ENCODE measurements at regions not wholly inside any gene's neighbourhood (a gene's known extent, or its start where the extent isn't known, plus 50 kb on each side); places are given as distances from the start of the nearest gene placed in this dataset.
"Not testable (repeated sequence)": the region's sequence is repeated elsewhere in the genome, so short reads cannot be mapped to it uniquely, and the experiment has no call there.

DNA sequence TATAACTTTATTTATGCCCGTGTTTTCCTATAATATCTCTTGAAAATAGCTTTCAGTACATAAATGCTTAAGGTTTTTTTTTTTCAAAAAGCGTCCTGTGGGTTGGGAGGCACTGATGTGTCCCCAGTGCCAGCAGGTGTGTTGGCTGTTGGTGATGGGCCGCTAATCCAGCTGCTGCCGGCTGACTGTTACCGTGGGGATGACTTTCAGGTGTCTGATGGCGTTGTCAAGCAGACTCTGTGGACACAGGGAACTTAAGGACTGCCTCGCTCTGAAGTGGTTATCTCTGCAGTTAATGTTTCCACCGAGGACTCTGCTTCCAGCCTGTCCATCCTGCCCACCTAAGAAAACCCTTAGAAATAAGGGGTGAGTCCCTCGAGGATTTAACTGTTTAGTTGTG is 94.5 kb downstream of the ANKRD10 start:
- no peak overlapping the region for H3K4me3 ChIP-seq (replicated peaks in 1 of 4; ENCODE audit: control extremely low read depth in 1 of 4, insufficient read depth in 1 of 4, low read depth in 3 of 4, low read length in 4 of 4)
- H3K27ac ChIP-seq (ENCODE audit: insufficient read depth, low read length): no peak overlapping the region
- no peaks in the 10 kb centered on the region for H3K9me3 ChIP-seq (ENCODE audit: control insufficient read depth, insufficient read depth, low read depth, low read length)
- no peak for DNase-seq (ENCODE audit: low read depth in 2 of 2)
- H4K20me1 ChIP-seq (ENCODE audit: control insufficient read depth, extremely low read depth, insufficient read depth, low read length): no peaks in the 10 kb centered on the region
- peaks cover 2% of the 10 kb centered on the region for H3K4me1 ChIP-seq (ENCODE audit: control insufficient read depth, extremely low read depth, insufficient read depth, low read length)
- TF ChIP-seq, protein P1, sequence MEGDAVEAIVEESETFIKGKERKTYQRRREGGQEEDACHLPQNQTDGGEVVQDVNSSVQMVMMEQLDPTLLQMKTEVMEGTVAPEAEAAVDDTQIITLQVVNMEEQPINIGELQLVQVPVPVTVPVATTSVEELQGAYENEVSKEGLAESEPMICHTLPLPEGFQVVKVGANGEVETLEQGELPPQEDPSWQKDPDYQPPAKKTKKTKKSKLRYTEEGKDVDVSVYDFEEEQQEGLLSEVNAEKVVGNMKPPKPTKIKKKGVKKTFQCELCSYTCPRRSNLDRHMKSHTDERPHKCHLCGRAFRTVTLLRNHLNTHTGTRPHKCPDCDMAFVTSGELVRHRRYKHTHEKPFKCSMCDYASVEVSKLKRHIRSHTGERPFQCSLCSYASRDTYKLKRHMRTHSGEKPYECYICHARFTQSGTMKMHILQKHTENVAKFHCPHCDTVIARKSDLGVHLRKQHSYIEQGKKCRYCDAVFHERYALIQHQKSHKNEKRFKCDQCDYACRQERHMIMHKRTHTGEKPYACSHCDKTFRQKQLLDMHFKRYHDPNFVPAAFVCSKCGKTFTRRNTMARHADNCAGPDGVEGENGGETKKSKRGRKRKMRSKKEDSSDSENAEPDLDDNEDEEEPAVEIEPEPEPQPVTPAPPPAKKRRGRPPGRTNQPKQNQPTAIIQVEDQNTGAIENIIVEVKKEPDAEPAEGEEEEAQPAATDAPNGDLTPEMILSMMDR (conservative IDR thresholded peaks at IDR 0.05 in 1 of 2, IDR thresholded peaks at IDR 0.05 in 1 of 2; ENCODE audit: low read depth in 1 of 2, low read length in 2 of 2): no peak
- no peak for TF ChIP-seq EZH2 (IDR thresholded peaks at IDR 0.05; ENCODE audit: low read length, missing control alignments)
- H2AFZ ChIP-seq (ENCODE audit: low read length): no peak overlapping the region
- H3K27me3 ChIP-seq (ENCODE audit: control insufficient read depth, insufficient read depth, low read length): no peaks in the 10 kb centered on the region
- H3K4me2 ChIP-seq (ENCODE audit: extremely low read depth, insufficient read depth, low read length): no peak overlapping the region
- no peaks in the 10 kb centered on the region for H3K79me2 ChIP-seq (ENCODE audit: control insufficient read depth, insufficient read depth, low read length)
- H3K36me3 ChIP-seq (ENCODE audit: control insufficient read depth, insufficient read depth, low read length): no peaks in the 10 kb centered on the region
- H3K9ac ChIP-seq (ENCODE audit: insufficient read depth, low read length): no peak overlapping the region

DNA sequence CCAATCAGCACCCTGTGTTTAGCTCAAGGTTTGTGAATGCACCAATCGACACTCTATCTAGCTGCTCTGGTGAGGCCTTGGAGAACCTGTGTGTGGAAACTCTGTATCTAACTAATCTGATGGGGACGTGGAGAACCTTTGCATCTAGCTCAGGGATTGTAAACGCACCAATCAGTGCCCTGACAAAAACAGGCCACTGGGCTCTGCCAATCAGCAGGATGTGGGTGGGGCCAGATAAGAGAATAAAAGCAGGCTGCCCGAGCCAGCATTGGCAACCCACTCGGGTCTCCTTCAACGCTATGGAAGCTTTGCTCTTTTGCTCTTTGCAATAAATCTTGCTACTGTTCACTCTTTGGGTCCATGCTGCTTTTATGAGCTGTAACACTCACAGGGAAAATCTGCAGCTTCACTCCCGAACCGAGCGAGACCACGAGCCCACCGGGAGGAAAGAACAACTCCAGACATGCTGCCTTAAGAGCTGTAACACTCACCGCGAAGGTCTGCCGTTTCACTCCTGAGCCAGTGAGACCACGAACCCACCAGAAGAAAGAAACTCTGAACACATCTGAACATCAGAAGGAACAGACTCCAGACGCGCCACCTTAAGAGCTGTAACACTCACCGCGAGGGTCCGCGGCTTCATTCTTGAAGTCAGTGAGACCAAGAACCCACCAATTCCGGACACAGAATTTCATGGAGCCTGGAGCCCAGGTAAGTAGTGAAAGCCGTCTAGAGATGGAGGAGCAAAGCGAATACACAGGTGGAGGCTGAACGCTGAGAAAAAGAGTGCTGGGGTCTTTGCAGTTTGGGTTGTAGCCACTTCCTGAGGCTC is 92.8 kb downstream of the ANKRD10 start:
- not testable (repeated sequence) for H3K4me3 ChIP-seq (replicated peaks in 1 of 4; ENCODE audit: control extremely low read depth in 1 of 4, insufficient read depth in 1 of 4, low read depth in 3 of 4, low read length in 4 of 4); DNase-seq (ENCODE audit: low read depth in 2 of 2); H3K9ac ChIP-seq (ENCODE audit: insufficient read depth, low read length); H3K36me3 ChIP-seq (ENCODE audit: control insufficient read depth, insufficient read depth, low read length); H3K27ac ChIP-seq (ENCODE audit: insufficient read depth, low read length); H3K4me2 ChIP-seq (ENCODE audit: extremely low read depth, insufficient read depth, low read length); H3K79me2 ChIP-seq (ENCODE audit: control insufficient read depth, insufficient read depth, low read length); H2AFZ ChIP-seq (ENCODE audit: low read length); H3K27me3 ChIP-seq (ENCODE audit: control insufficient read depth, insufficient read depth, low read length); H3K4me1 ChIP-seq (ENCODE audit: control insufficient read depth, extremely low read depth, insufficient read depth, low read length); H3K9me3 ChIP-seq (ENCODE audit: control insufficient read depth, insufficient read depth, low read depth, low read length); H4K20me1 ChIP-seq (ENCODE audit: control insufficient read depth, extremely low read depth, insufficient read depth, low read length)

DNA sequence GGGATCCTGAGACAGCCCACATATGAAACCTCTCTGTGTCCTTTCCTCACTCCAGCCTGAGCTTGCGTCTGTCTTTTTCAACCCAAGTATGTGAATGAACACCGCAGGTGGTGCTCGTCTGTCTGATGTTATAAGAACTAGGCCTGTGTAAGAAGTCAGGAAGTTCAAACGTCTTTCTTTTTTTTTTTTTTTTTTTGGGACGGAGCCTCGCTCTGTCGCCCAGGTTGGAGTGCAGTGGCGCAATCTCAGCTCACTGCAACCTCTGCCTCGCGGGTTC is 92.3 kb downstream of the ANKRD10 start:
- no peaks in the 10 kb centered on the region for H3K9me3 ChIP-seq (ENCODE audit: control insufficient read depth, insufficient read depth, low read depth, low read length)
- H4K20me1 ChIP-seq (ENCODE audit: control insufficient read depth, extremely low read depth, insufficient read depth, low read length): no peaks in the 10 kb centered on the region
- TF ChIP-seq, protein P1 (conservative IDR thresholded peaks at IDR 0.05 in 1 of 2, IDR thresholded peaks at IDR 0.05 in 1 of 2; ENCODE audit: low read depth in 1 of 2, low read length in 2 of 2): no peak
- no peaks in the 10 kb centered on the region for H3K36me3 ChIP-seq (ENCODE audit: control insufficient read depth, insufficient read depth, low read length)
- H3K9ac ChIP-seq (ENCODE audit: insufficient read depth, low read length): no peak overlapping the region
- no peak overlapping the region for H2AFZ ChIP-seq (ENCODE audit: low read length)
- H3K4me2 ChIP-seq (ENCODE audit: extremely low read depth, insufficient read depth, low read length): no peak overlapping the region
- no peak overlapping the region for H3K27ac ChIP-seq (ENCODE audit: insufficient read depth, low read length)
- no peak for DNase-seq (ENCODE audit: low read depth in 2 of 2)
- no peaks in the 10 kb centered on the region for H3K79me2 ChIP-seq (ENCODE audit: control insufficient read depth, insufficient read depth, low read length)
- peaks cover 2% of the 10 kb centered on the region for H3K4me1 ChIP-seq (ENCODE audit: control insufficient read depth, extremely low read depth, insufficient read depth, low read length)
- no peaks in the 10 kb centered on the region for H3K27me3 ChIP-seq (ENCODE audit: control insufficient read depth, insufficient read depth, low read length)
- no peak overlapping the region for H3K4me3 ChIP-seq (replicated peaks in 1 of 4; ENCODE audit: control extremely low read depth in 1 of 4, insufficient read depth in 1 of 4, low read depth in 3 of 4, low read length in 4 of 4)

Measured in fibroblast of lung (primary cell).